Stimulated activated CD4-positive, alpha-beta T cell treated with anti-CD3 and anti-CD28 coated beads, Interleukin-4, amount 100 ng/mL, for 24 hours (primary cell): ENCODE measurements at regions not wholly inside any gene's neighbourhood (a gene's known extent, or its start where the extent isn't known, plus 50 kb on each side); places are given as distances from the start of the nearest gene placed in this dataset.
"Not testable (repeated sequence)": the region's sequence is repeated elsewhere in the genome, so short reads cannot be mapped to it uniquely, and the experiment has no call there.

Experiments used
- DNase-seq: peaks from one replicate; pipeline ENCODE4 v3.0.0-alpha.2; 2020

- DNase-seq: no peak
Measured at GRCh38 chr1:47491341-47491753, 53.5 kb downstream of the FOXD2 start.

GRCh38 chr1:47495176-47495713 lies 57.4 kb downstream of the FOXD2 start:
- DNase-seq: no peak

- DNase-seq: no peak
Measured at GRCh38 chr1:47498551-47498950, 60.7 kb downstream of the FOXD2 start.

- DNase-seq: no peak
Measured at GRCh38 chr1:47501069-47501468, 63.2 kb downstream of the FOXD2 start.

- no peak for DNase-seq
Measured at GRCh38 chr1:47502746-47503370, 65.0 kb downstream of the FOXD2 start.

- DNase-seq: not testable (repeated sequence)
Measured at GRCh38 chr1:47504840-47505239, 67.0 kb downstream of the FOXD2 start.

- no peak for DNase-seq
Measured at GRCh38 chr1:47505267-47505666, 67.4 kb downstream of the FOXD2 start.

GRCh38 chr1:47506053-47506452 lies 68.2 kb downstream of the FOXD2 start:
- no peak for DNase-seq

GRCh38 chr1:47507144-47507543 lies 69.3 kb downstream of the FOXD2 start:
- no peak for DNase-seq

GRCh38 chr1:47507881-47508701 lies 70.2 kb downstream of the FOXD2 start:
- peak; percentile 20 for DNase-seq

- no peak for DNase-seq
Measured at GRCh38 chr1:47508702-47509431, 71.0 kb downstream of the FOXD2 start.

- no peak for DNase-seq
Measured at GRCh38 chr1:47510282-47510811, 72.5 kb downstream of the FOXD2 start.

- no peak for DNase-seq
Measured at GRCh38 chr1:47511825-47512224, 74.0 kb downstream of the FOXD2 start.

GRCh38 chr1:47513393-47513792 lies 75.5 kb downstream of the FOXD2 start:
- no peak for DNase-seq

GRCh38 chr1:47514229-47514628 lies 76.4 kb downstream of the FOXD2 start:
- no peak for DNase-seq

- no peak for DNase-seq
Measured at GRCh38 chr1:47515164-47515789, 77.4 kb downstream of the FOXD2 start.

- no peak for DNase-seq
Measured at GRCh38 chr1:47517946-47518345, 80.1 kb downstream of the FOXD2 start.

- DNase-seq: no peak
Measured at GRCh38 chr1:47519491-47519890, 81.6 kb downstream of the FOXD2 start.

GRCh38 chr1:47519971-47520370 lies 82.1 kb downstream of the FOXD2 start:
- no peak for DNase-seq

GRCh38 chr1:47521034-47521881 lies 83.4 kb downstream of the FOXD2 start:
- no peak for DNase-seq

- no peak for DNase-seq
Measured at GRCh38 chr1:47522935-47523834, 85.3 kb downstream of the FOXD2 start.
